GM18520 (cell line): ENCODE measurements at regions not wholly inside any gene's neighbourhood (a gene's known extent, or its start where the extent isn't known, plus 50 kb on each side); places are given as distances from the start of the nearest gene placed in this dataset.

ENCODE experiments used
- ATAC-seq: cut with Tn5 transposase; IDR thresholded peaks from one replicate; pipeline ENCODE4 v1.9.1; 2021; ENCODE audit not compliant: unreplicated experiment

DNA sequence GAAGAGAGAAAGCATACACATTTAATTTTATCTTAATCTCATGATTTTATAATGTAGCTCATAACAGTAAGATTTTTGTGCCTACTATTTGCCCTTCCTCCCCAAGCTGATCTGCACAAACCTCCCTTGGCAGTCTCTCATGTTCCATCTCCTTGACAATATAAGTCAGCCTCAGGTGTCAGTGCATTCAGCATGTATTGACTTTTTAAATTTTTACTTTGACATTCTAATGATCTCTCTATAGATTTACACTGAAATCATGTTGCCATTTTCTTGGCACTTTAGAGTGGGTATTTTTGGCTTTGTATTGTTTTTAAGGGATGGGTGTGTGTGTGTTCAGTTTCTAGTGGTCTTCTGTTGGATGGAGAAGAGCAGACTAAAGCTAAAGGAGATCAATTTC is 505.3 kb upstream of the CPEB2 start:
- no peak for ATAC-seq

DNA sequence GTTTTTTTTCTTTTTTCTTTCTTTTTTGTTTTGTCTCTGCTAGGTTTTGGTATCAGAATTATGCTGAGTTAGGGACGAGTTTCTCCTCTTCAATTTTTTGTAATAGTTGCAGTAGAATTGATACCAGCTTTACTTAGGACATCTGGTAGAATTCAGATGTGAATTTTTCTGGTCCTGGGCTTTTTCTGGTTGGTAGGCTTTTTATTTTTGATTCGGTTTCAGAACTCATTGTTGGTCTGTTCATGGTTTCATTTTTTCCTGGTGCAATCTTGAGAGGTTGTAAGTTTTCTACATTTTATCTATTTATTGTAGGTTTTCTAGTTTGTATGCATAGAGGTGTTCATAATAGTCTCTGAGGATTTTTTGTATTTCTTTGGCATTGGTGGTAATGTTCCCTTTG is 498.1 kb upstream of the CPEB2 start:
- no peak for ATAC-seq

DNA sequence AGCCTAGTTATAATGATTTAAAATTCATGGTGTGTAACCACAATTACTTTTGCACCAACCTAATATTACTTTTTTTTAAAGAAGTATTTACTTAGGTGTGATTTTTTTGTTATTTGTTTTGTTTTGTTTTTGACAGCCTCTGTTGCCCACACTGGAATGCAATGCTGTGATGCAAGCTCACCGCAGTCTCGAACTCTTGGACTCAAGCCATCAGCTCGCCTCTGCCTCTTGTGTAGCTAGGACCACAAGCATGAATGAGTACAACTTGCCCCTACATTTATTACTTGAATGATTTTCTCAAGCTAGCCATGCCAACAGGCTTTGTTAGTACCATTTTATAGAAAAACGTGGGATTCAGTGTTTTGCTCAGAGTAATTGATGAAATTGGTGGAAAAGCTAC is 488.8 kb upstream of the CPEB2 start:
- ATAC-seq, result no peak

DNA sequence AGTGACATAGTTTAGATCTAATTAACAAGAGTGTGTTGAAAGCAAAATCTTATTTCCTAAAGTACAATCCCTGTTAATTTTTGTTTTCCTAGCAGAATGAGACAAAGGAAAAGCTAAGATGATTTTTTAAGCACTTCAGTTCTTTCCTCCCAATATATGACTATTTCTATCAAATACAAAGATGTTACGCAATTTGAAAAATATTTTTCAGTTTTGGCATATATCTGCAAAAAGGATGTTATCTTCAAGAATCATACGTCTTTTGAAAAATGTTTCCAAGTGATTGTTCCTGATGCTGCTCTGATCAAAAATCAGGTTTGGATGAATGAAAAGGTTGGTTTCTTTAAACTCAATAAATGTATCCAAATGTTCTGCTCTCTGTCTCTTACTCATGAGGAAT is 486.7 kb upstream of the CPEB2 start:
- no peak for ATAC-seq

DNA sequence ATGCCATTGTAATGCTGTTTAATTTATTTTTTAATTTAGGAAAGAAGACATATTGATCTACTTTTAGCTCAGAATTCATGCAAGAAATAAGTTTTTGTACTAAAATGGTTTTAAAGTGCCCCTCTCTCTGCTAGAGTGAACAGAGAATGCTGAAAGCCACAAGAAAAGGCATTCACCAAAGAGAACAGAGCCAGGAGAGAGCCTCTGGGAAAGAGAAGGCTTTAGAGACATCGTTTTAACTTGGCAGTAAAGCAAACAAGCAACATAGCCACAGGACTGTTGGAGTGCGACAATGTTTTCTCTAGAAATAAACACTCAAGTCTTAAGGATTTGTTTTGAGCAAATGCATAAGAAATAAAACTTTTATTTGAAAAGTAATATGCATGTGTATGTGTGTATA is 484.1 kb upstream of the CPEB2 start:
- no peak for ATAC-seq

DNA sequence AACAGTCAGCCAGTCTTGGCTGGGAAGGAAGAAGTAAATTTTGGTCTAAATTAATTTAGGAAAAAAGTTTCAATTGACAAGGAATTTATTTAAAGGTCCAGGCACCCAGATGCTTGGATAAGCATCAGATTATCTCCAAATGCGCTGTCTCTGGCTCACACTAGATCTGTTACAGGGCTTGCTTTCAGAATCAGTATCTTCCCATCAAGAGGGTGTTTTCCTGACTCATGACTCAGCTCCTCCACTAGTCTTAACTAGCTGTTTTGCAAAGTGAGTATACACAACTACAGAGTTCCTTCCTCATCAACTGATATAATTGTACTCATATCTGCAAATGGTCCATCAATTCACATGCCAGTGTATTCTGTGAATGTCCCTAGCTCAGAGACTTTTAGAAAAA is 482.1 kb upstream of the CPEB2 start:
- ATAC-seq, result no peak

DNA sequence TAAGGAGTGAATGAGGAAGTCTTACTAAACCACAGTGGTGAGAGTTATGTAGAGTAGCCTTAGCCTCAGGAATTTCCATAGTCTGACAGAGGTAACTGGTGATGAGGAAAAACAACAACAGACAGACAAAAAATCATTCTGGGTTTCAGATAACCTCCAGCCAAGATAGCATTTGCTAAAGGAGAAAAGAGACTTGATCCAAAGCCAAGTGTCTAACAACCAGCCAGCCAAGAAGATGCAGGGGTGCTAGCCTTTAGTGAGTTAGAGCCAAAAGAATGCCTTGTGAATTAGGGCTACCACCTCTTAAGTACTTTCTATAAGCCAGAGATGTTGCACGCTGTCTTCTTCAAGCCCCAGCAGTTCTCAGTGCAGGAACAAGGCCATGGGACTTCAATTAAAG is 478.0 kb upstream of the CPEB2 start:
- no peak for ATAC-seq

DNA sequence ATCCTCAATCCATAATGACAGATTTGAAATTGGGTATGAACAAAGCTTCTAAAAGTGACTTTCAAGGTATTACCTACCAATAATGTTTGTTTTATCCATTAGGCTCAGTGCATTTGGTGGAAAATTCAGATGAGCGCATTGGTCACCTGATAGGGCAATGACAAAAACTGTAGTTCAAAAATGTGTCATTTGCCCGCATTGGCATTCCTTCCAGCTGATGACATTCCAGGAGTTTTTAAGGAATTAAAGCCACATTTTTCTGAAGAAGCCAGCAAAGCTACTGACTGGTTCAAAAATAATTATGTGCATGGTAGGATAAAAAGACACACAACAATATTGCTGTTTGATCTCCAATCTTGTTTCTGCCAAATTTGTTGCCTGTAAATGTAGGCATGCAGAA is 473.4 kb upstream of the CPEB2 start:
- ATAC-seq, result no peak

DNA sequence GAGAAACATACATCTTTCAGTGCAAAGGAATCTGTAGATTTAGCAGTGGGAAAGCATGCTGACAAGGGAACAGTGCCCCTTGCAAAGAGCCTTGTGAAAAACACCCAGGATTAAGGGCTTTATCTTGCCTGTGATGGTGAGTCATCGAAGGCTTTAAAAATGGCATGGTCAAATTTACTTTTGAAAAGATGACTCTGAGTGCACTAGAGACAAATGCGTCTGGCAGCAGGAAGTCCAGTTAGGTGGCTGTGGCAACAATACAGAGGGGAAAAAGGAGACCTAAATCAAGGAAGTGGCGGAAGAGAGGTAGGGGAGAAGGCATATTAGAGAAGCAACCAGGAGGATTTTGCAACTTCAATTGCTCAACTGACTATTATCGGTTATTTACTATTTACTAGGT is 472.6 kb upstream of the CPEB2 start:
- no peak for ATAC-seq

DNA sequence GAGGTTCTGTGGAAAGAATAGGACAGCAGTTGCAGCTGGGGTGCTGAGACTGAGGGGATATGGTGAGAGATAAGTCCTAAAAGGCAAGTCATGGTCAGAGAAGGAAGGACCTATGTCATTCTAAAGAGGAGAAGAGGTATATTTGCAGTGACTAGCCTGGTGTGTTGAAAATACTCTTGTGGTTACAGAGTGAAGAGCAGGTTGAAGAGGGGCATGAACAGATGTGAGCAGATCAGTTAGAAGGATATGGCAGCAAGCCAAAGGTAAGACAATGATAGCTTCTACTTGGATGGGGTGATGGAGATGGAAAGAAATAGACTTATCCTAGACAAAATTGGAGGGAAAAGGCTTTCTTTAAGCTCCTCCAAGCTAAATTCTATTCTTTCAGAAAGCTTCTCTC is 469.8 kb upstream of the CPEB2 start:
- no peak for ATAC-seq

DNA sequence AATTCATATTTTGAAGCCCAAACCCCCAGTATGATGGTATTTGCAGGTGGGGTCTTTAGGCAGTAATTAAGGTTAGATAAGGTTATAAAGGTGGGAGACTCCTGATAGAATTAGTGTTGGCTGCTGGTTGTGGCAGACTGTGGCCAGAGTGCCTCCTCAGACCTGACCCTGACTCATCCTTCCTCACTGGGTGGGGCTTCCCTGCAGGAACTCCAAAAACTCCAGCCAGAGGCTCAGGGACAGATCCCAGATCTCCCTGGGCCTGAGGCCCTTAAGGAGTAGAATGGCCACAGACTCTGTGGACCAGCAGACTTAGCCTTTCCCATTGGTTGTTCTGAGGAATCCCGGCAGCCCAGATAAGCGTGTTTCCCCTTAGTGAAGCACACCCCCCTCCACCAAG is 463.0 kb upstream of the CPEB2 start:
- ATAC-seq, result no peak

DNA sequence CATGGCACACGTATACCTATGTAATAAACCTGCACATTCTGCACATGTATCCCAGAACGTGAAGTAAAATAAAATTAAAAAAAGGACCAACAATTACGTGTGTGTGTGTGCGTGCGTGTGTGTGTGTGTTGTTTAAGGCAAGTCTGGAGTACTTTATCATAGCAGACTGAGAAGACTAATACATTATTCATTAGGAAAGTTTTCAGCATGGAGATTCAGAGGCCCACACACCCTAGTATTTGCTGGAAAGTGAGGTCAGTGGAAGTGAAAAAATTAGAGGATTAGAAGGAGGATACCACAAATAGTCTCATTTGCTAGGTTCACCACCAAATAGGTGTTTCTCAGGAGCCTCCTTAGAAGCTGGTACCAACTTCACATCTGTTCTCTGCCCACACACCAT is 457.1 kb upstream of the CPEB2 start:
- no peak for ATAC-seq

DNA sequence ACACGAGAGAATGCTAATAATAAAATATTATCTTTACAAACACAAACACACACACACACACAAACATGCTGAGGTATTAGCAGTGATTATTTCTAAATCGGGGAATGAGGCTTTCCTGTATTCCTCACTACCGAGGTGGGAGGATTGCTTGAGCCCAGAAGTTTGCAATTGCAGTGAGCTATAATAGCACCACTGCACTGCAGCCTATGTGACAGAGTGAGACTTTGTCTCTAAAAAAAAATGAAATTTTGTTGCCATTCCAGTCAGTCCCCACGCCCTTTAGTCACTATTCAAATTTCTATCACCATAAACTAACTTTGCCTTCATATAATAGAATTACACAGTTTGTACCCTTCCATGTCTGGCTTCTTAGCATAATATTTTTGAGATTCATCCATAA is 456.5 kb upstream of the CPEB2 start:
- ATAC-seq, result no peak

DNA sequence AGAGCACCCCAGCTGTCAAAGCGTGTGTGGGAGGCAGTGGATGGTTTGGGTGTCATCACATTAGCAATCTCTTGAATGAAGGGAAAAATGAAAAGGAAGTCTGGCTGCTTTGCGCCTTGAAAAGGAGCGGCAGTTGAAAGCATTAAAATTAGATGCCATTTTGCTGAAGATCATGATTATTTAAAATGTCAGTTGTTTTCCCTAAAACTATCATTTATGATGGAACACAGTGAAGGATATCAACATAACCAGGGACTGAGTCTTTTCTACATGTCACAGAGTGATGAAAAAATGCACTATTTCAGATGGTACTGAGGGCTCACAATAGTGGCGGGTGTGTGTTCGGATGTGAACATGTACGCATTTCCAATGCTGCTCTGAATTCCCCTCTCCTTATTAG is 450.2 kb upstream of the CPEB2 start:
- ATAC-seq, result no peak

DNA sequence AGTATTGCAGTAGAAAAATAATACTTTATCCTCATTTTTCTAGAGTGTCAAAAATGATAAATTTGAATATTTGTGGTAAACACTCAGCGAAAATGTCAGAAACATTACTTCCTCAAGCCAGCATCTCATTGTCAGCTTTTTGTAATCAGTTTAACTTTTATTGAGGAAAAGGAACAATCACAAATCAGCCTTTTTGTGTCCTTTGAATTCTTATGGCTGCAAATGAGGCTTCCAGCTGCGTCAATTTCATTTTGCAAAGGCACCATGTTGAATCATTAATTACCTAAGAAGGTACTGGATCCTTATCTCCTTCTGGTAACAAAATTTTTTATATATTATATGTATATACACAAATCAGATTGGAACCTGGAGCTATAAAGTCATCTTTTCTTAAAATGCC is 442.6 kb upstream of the CPEB2 start:
- no peak for ATAC-seq

DNA sequence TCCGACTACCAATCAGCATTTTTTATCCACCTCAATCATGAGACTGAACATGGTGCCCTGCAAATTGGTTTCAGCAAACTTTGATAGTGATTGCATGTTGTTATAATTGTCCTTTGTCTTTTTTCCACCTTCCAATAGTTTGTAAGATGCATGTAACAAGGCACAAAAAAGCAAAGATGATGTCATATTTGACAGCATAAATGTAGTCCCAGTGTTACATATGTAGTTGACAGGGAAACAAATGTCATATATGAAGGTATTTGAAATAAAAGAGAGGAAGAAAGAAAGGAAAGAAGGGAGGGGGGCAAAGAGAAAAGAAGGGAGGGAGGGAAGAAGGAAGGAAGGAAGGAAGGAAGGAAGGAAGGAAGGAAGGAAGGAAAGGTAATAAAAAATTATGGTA is 441.7 kb upstream of the CPEB2 start:
- no peak for ATAC-seq

DNA sequence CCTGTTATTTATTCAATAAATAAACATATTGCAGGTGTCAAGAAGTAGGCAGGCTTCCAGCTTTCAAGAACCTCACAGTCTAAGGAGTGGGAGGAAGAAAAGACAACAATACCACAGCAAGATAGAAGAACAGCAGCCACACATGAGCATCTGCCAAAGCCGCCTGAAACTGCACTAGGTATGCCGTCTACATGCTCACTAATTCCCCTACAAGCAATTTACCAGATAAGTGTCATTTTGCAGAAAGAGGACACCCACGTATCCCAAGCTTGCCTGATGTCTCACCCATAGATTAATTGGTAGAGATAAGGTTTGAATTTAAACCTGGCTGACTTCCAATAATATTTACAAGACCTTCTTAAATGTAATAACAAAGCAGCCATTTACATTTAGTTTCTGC is 439.4 kb upstream of the CPEB2 start:
- no peak for ATAC-seq

DNA sequence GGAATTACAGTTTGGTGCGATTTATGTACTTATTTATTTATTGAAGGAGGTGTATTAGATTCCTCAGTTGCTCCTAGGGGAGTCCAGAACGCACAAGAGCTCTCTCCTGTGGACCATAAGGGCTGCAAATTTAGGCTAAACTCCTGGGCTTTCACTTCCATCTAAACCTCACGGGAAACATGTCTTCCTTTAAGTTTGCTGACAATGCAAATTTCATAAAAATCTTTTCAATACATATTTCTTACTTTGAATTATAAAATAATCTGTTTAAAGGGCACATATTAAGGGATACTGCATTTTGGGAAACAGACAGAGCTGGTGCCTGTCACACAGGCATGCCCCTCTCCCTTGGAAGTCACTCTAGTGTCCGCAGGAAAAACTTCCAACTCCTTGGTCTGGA is 438.0 kb upstream of the CPEB2 start:
- no peak for ATAC-seq

DNA sequence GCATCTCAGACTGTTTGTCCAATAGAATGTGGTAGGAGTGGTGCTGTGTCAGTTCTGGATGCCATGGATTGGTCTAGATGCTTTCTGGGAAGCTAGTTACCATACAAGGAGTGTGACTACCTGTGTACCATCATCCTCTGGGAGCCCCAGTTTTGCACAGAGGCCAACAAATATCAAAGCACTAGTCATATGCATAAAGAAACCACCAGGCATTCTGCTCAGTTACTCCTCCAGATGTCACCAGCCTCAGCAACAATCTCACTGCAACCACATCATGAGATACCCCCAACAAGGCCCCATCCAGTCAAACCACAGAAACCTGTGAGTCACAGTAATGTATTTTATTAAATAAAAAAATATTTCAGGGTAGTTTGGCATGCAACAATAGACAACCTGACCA is 435.8 kb upstream of the CPEB2 start:
- no peak for ATAC-seq

DNA sequence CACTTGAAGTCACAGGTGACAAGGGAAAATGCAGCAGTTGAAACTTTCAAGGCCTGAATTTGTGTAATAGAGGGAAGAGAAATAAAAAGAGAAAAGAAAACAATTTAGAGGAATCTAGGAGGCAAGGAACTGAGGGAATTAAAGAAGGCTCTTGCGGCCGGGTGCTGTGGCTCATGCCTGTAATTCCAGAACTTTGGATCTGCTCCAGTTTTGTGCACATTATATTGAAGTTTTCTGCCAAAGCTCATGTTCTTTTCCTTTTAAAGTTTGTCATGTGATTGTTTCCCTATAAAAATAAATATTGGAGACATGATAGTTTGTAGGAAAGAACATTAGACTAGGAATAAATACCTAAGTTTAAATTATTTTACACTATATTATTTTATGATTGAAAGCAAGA is 433.9 kb upstream of the CPEB2 start:
- ATAC-seq, result no peak

DNA sequence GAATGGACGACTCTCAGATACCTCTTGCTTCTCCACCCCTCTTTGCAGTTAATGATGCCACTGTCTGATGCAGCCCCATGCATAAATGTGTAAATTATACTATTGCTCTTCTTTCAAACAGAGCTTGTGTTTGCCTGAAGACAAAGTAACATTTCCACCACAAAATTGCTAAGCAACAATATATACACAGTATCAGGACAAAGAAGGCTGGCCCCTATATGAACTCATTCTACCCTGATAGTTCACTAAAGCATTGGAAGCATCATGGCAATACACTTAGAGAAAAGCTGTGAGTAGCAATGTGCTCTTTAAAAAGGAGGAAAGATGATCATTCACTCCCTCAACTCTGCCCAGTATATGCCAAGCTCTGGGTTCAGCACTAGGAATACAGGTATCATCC is 427.0 kb upstream of the CPEB2 start:
- no peak for ATAC-seq

DNA sequence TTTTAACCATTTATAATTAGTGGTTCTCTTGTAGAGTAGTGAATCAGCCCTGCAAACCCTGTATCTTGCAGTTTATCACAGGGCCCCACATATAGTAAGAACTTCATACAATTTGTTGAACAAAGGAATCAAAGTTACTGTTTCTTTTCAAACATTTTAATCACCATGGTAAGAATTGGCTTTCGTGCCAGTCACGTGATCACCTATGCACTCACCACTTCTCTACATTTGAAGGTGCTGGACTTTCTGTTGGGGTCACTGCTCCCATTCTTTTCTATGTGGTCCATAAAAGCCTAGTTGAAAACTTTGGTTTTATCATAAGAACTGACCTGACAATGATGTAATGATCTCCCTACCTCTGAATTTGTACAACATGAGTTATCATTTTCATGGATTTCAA is 426.4 kb upstream of the CPEB2 start:
- ATAC-seq, result no peak

DNA sequence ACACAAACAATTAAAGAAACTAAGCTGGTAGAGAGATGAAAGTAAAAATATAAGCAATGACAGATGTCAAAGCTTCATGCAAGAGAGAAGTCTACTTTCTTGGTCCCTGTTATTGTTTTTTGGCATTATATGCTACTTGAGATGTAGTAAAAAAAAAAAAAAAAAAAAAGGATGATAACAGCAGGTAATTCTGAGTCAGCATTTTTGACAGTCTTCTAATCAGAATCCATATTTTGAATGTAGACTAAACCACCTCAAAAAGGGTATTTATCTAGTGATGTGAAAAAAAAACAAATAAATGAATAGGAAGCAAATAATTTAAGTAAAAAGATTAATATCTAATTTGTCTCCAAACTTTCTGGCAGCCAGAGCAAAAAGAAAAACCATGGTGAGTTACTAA is 422.2 kb upstream of the CPEB2 start:
- no peak for ATAC-seq

DNA sequence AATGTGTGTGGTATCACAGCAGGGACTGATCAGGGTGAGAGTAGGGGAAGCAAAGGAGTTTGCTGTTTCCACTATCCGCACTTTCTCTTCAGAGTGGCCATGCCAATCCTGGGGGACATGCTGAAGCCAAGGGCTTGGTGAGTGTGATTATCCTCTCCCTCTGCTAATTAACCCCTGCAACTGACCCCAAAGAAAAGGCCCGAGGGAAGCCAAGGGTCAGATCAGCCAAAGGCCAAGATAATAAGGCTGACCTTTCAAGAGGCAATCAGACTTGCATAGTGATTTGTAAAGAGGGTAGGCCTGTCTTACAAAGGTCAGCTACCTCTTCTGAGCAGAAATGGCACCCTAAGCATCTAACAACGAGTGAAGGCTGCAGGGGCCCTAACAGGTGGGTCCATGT is 420.5 kb upstream of the CPEB2 start:
- no peak for ATAC-seq
